GM12864 (cell line): ENCODE measurements at regions not wholly inside any gene's neighbourhood (a gene's known extent, or its start where the extent isn't known, plus 50 kb on each side); places are given as distances from the start of the nearest gene placed in this dataset.
"Not testable (repeated sequence)": the region's sequence is repeated elsewhere in the genome, so short reads cannot be mapped to it uniquely, and the experiment has no call there.

Experiments
- DNase-seq: peaks from one replicate; pipeline ENCODE4 v3.0.0-alpha.2; 2011; ENCODE audit warnings: low read depth
- H3K4me3 ChIP-seq: 2 replicates; pipeline ENCODE4 v1.5.1; 2011; ENCODE audit warnings: mild to moderate bottlenecking, low read depth, low read length, control low read depth
- CTCF ChIP-seq: IDR thresholded peaks from 2 replicates; pipeline ENCODE4 v1.5.1; 2011; ENCODE audit warnings: low read depth, mild to moderate bottlenecking, moderate library complexity, low read length, control low read depth, inconsistent platforms; ENCODE audit errors: missing control alignments

GRCh38 chr3:39631136-39631535 is 163.7 kb downstream of the MOBP start:
- no peak for TF ChIP-seq CTCF
- no peak for DNase-seq
- no peak overlapping the region for H3K4me3 ChIP-seq

GRCh38 chr3:39637807-39638206 is 170.3 kb downstream of the MOBP start:
- DNase-seq = no peak
- no peak overlapping the region for H3K4me3 ChIP-seq
- peak; percentile 21 for TF ChIP-seq CTCF

- TF ChIP-seq CTCF = no peak
- no peak for DNase-seq
- no peak overlapping the region for H3K4me3 ChIP-seq
Measured at GRCh38 chr3:39638301-39638700, 170.8 kb downstream of the MOBP start.

GRCh38 chr3:39639344-39640236 is 169.8 kb upstream of the MYRIP start:
- no peak overlapping the region for H3K4me3 ChIP-seq
- no peak for DNase-seq
- no peak for TF ChIP-seq CTCF

- DNase-seq = no peak
- no peak for TF ChIP-seq CTCF
- H3K4me3 ChIP-seq = no peak overlapping the region
Measured at GRCh38 chr3:39641274-39641673, 168.1 kb upstream of the MYRIP start.

GRCh38 chr3:39644176-39644575 is 165.2 kb upstream of the MYRIP start:
- no peak for TF ChIP-seq CTCF
- H3K4me3 ChIP-seq = no peak overlapping the region
- DNase-seq = no peak

- not testable (repeated sequence) for DNase-seq, H3K4me3 ChIP-seq
Measured at GRCh38 chr3:39651256-39651655, 158.2 kb upstream of the MYRIP start.
